NB4 (cell line): ENCODE measurements at regions not wholly inside any gene's neighbourhood (a gene's known extent, or its start where the extent isn't known, plus 50 kb on each side); places are given as distances from the start of the nearest gene placed in this dataset.

Source experiments
- DNase-seq: peaks from one replicate; pipeline ENCODE4 v3.0.0; 2010; ENCODE audit warnings: low read depth
- H3K4me3 ChIP-seq: one replicate; pipeline ENCODE4 v1.5.1; 2011; ENCODE audit warnings: mild to moderate bottlenecking, low read depth, low read length, moderate library complexity
- MYC ChIP-seq: IDR thresholded peaks from 2 replicates; pipeline ENCODE4 v1.6.1; 2011; ENCODE audit warnings: low read depth, low read length
- POLR2A ChIP-seq: IDR thresholded peaks from 2 replicates; pipeline ENCODE4 v1.6.1; 2011; ENCODE audit warnings: mild to moderate bottlenecking; ENCODE audit not compliant: insufficient read length; ENCODE audit errors: extremely low read depth
- TF ChIP-seq, protein P1 (sequence below): IDR thresholded peaks from 2 replicates; pipeline ENCODE4 v1.6.1; 2011; ENCODE audit warnings: low read depth, low read length
- TF ChIP-seq, protein P2 (sequence below): IDR thresholded peaks from one replicate; pipeline ENCODE4 v1.5.1; 2012; ENCODE audit warnings: low read depth, low read length

DNA sequence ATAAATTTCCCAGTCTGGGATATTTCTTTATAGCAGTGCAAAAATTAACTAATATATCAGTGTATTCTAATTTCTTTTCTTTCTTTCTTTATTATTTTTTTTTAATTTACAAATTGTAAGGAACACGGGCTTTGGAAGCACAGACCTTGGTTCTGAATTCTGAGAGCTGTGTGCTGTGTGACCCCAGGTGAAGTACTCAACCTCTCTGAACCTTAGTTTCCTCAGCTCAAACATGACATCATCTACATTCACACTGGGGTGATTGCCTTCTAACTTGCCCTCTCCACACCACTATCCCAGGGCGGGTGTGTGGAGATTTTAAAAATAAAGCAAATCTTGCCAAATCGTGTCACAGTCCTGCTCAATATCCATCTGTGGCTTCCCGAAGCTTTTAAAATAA is 282.8 kb downstream of the C12orf75 start:
- no peak for DNase-seq
- TF ChIP-seq, protein P1, sequence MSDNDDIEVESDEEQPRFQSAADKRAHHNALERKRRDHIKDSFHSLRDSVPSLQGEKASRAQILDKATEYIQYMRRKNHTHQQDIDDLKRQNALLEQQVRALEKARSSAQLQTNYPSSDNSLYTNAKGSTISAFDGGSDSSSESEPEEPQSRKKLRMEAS: no peak
- TF ChIP-seq MYC: no peak
- no peak for TF ChIP-seq POLR2A
- TF ChIP-seq, protein P2, sequence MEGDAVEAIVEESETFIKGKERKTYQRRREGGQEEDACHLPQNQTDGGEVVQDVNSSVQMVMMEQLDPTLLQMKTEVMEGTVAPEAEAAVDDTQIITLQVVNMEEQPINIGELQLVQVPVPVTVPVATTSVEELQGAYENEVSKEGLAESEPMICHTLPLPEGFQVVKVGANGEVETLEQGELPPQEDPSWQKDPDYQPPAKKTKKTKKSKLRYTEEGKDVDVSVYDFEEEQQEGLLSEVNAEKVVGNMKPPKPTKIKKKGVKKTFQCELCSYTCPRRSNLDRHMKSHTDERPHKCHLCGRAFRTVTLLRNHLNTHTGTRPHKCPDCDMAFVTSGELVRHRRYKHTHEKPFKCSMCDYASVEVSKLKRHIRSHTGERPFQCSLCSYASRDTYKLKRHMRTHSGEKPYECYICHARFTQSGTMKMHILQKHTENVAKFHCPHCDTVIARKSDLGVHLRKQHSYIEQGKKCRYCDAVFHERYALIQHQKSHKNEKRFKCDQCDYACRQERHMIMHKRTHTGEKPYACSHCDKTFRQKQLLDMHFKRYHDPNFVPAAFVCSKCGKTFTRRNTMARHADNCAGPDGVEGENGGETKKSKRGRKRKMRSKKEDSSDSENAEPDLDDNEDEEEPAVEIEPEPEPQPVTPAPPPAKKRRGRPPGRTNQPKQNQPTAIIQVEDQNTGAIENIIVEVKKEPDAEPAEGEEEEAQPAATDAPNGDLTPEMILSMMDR: no peak
- H3K4me3 ChIP-seq: no peak overlapping the region

DNA sequence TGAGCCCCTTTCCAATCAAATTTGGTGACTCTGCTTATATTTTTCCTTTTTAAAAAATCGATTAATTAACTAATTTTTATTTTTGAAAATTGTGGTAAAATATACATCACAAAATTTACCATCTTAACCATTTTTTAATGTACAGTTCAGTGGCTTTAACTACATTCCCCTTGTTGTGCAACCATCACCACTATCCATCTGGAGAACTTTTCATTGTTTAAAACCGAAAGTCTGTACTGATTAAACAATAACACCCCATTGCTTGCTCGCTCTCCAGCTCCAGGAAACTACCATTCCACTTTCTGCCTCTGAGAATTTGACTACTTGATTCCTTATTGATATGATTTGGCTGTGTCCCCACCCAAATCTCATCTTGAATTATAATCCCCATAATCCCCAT is 283.4 kb downstream of the C12orf75 start:
- DNase-seq: no peak
- TF ChIP-seq MYC (no peak), POLR2A (no peak)
- TF ChIP-seq, protein P2: no peak
- TF ChIP-seq, protein P1: no peak
- no peak overlapping the region for H3K4me3 ChIP-seq

DNA sequence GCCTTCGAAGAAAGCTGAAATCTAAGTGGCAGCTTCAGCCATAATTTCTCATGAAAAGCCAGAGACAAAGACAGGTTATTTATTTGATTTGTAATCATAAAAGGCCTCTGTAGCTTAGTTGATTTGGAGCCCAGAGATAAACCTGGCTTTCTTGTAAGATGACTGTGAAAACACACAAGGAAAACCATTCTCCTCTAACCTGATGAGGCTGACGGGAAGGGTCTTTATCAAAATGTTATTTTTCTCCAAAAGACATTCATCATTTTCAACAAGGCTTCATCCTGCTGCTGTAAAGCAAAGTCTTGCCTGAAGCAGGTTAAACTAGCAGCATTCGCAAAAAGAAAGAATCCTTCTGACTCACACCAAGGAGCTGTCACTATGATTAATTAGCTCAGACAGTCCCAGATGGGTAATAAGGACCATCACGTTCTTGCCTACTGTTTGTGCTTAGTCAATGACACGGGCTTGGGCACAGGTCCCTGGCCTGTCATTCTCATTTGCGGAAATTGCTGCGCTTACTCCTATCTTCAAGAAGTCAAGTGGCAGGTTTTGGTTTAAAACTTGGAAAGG is 286.6 kb downstream of the C12orf75 start:
- TF ChIP-seq POLR2A (no peak), MYC (no peak)
- TF ChIP-seq, protein P2: no peak
- TF ChIP-seq, protein P1: no peak
- no peak for DNase-seq
- H3K4me3 ChIP-seq: no peak overlapping the region

DNA sequence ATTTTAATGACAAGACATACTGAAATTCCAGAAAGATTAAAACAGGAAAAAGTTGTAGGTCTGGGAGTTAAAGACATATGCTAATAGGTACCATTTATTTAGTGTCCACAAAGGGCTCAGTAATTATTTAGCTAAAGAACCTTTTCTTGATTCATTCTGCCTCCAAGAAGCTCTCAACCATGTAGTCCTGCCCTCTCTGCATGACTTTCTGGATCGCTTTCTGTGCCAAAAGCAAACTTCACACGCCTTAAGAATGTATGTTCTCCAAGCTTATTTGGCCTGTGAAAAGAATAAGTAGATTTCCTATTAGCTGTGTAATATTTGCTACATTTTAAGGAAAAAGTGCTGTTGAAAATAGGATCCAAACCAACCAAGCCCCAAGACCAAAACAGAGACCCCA is 291.7 kb downstream of the C12orf75 start:
- TF ChIP-seq, protein P1: no peak
- TF ChIP-seq, protein P2: no peak
- TF ChIP-seq MYC (no peak), POLR2A (no peak)
- no peak overlapping the region for H3K4me3 ChIP-seq
- no peak for DNase-seq

DNA sequence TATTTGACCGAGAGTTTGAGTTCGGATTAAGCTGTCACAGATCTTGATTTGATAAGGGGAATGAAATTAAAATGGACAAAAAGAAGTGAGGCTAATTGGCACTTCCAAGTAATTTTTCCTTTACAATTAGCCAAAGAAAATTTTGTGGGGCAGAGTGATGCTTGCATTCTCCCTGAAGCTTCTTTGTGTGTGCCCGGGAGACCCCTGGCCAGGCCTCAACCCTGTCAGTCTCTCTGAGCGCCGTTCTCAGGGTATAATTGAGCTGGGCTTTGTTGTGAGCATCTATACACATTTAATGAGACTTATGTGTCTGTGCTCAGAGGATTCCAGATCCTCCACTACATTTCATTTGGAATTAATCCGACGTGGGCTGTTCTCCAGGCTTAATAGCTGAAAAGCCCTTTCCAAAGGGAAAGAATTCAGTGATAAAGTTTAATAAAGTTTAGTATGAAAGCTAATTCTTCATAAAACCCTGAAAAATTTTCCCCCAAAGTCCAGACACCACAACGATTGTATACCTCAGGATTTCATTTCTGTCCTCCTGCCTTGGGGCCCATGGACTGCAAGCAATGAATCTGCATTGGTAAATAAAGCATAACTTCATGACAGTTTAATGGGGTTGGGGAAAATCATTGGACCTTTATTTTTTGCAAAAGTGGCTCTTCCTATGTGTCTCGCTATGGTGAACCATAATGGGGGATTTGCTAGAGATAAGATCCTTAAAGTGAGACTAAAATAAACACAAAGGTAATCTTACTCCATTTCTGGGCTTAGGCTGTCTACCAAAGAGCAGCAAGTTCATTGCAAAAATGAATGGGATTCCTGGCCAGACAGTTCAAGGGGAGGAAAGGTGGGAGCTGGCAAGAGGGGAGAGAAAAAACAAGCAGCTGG is 292.6 kb downstream of the C12orf75 start:
- TF ChIP-seq, protein P1: no peak
- TF ChIP-seq, protein P2: no peak
- TF ChIP-seq MYC (no peak), POLR2A (no peak)
- DNase-seq: no peak

DNA sequence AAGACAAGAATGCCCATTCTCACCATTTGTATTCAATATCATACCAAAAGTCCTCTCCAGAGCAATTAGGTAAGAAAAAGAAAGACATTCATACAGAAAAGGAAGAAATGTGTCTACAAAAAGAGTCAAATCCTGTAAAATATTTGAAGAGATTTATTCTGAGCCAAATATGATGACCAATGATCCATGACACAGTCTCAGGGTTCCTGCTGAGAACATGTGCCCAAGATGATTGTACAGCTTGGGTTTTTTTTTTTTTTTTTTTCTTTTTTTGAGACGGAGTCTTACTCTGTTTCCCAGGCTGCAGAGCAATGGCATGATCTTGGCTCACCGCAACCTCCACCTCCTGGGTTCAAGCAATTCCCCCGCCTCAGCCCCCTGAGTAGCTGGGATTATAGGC is 296.2 kb downstream of the C12orf75 start:
- H3K4me3 ChIP-seq: no peak overlapping the region
- no peak for DNase-seq
- TF ChIP-seq, protein P1: no peak
- no peak for TF ChIP-seq MYC
- TF ChIP-seq POLR2A: no peak
- TF ChIP-seq, protein P2: no peak

More for the DNA sequence above, 292.6 kb downstream of the C12orf75 start:
- no peak overlapping the region for H3K4me3 ChIP-seq
